Ishikawa (cell line): ENCODE measurements at regions not wholly inside any gene's neighbourhood (a gene's known extent, or its start where the extent isn't known, plus 50 kb on each side); places are given as distances from the start of the nearest gene placed in this dataset.

ENCODE experiments used
- CEBPB ChIP-seq: IDR thresholded peaks from 2 replicates; pipeline ENCODE4 v1.6.1; 2012
- CREB1 ChIP-seq: IDR thresholded peaks from 2 replicates; pipeline ENCODE4 v1.6.1; 2012; ENCODE audit warnings: low read depth
- EGR1 ChIP-seq: IDR thresholded peaks from 2 replicates; pipeline ENCODE4 v1.6.1; 2012
- EP300 ChIP-seq: IDR thresholded peaks from 2 replicates; pipeline ENCODE4 v1.6.1; 2012; ENCODE audit warnings: borderline replicate concordance
- FOXM1 ChIP-seq: IDR thresholded peaks from 2 replicates; pipeline ENCODE4 v1.6.1; 2012; ENCODE audit warnings: low read depth, borderline replicate concordance
- MAX ChIP-seq: IDR thresholded peaks from 2 replicates; pipeline ENCODE4 v1.6.1; 2012
- NFIC ChIP-seq: IDR thresholded peaks from 2 replicates; pipeline ENCODE4 v1.6.1; 2012
- REST ChIP-seq: IDR thresholded peaks from 2 replicates; pipeline ENCODE4 v1.6.1; 2012; ENCODE audit warnings: low read depth, mild to moderate bottlenecking
- TAF1 ChIP-seq: IDR thresholded peaks from 2 replicates; pipeline ENCODE4 v1.6.1; 2012; ENCODE audit warnings: low read depth, mild to moderate bottlenecking
- TCF12 ChIP-seq: IDR thresholded peaks from 2 replicates; pipeline ENCODE4 v1.6.1; 2012; ENCODE audit warnings: low read depth
- TEAD4 ChIP-seq: IDR thresholded peaks from 2 replicates; pipeline ENCODE4 v1.6.1; 2012
- YY1 ChIP-seq: IDR thresholded peaks from 2 replicates; pipeline ENCODE4 v1.6.1; 2012; ENCODE audit warnings: low read depth

GRCh38 chr13:47594833-47595232, 406.2 kb downstream of the SUCLA2 start:
- no peak for TF ChIP-seq REST
- no peak for TF ChIP-seq EP300
- TF ChIP-seq EGR1 = no peak
- no peak for TF ChIP-seq MAX
- TF ChIP-seq NFIC = no peak
- TF ChIP-seq TCF12 = no peak
- TF ChIP-seq YY1 = no peak
- no peak for TF ChIP-seq CREB1
- TF ChIP-seq FOXM1 = no peak
- TF ChIP-seq TEAD4 = no peak
- no peak for TF ChIP-seq TAF1
- no peak for TF ChIP-seq CEBPB
